Activated naive CD4-positive, alpha-beta T cell treated with anti-CD3 and anti-CD28 coated beads, Interleukin-2, amount 50 U/mL, for 16 hours (primary cell): ENCODE measurements at regions not wholly inside any gene's neighbourhood (a gene's known extent, or its start where the extent isn't known, plus 50 kb on each side); places are given as distances from the start of the nearest gene placed in this dataset.

ENCODE experiments used
- DNase-seq: peaks from one replicate; pipeline ENCODE4 v3.0.0-alpha.2; 2020

DNA sequence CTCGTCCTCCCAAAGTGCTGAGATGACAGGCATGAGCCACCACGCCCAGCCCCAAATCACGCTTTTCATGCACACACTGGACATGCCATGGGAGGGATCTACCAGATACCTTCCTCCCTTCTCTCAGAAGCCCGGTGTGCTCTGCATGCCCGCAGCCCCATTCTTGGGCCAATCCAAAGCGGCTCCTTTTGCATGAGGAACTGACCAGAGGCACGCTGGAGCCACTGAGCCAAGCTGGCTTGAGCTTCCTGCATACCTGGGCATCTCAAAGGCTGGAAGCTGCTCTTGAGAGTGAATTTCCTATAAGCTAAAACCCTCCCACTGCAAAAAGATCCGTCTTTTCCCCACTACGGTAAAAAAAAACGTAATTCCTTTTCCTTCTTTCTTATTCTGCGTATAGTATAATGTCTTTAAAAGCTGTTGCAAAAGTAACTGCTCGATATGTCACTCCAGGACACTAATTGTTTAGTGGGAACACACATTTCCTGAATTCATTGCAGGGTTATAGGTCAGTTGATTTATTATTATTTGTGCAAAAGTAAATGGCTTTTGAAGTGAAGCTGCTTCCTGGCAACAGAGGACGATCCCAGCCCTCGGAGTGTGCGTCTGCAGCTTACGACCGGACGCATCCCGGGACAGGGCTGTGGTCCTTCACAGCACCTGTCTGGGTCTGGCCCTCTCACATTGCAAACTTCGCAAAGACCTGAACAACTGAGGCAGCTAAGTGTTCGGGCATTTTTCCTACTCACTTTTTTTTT is 61.8 kb upstream of the ETS2 start:
- DNase-seq, result no peak

DNA sequence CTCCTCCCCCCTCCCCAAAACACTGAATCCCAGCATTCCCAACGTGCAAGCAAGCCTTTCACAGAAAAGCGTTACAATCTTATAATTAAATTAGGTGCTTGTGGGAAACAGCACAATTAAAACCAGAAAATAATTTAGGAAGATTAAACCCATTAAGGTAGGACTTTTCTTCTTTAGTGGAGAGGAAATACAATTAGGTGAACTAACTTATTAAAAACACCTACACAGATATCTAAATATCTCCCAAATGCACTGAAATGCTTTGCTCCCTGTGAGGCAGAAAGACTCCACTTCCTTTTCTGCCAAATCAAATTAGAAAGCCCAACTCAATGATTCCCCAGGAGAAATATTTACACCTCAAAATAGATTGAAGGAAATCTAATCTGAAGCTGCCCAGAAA is 60.9 kb upstream of the ETS2 start:
- no peak for DNase-seq

DNA sequence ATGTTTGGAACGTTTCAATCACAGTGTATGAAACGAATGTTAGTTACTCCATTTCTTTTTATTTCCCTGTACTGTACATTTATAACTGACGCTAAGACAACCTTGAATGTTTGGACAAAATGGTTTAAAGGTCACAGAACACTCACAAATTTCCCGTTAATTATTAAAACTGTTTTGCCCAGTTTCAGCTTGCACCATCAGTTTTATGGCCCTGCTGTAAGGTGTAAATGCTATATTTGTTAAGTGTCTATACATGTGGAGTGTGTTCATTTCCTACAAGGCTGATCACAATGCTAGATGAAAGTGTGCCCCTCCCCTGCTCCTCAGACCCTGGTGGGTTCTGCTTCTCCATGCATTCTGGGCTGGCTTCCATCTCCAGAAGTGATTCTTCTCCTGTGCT is 57.9 kb upstream of the ETS2 start:
- no peak for DNase-seq

DNA sequence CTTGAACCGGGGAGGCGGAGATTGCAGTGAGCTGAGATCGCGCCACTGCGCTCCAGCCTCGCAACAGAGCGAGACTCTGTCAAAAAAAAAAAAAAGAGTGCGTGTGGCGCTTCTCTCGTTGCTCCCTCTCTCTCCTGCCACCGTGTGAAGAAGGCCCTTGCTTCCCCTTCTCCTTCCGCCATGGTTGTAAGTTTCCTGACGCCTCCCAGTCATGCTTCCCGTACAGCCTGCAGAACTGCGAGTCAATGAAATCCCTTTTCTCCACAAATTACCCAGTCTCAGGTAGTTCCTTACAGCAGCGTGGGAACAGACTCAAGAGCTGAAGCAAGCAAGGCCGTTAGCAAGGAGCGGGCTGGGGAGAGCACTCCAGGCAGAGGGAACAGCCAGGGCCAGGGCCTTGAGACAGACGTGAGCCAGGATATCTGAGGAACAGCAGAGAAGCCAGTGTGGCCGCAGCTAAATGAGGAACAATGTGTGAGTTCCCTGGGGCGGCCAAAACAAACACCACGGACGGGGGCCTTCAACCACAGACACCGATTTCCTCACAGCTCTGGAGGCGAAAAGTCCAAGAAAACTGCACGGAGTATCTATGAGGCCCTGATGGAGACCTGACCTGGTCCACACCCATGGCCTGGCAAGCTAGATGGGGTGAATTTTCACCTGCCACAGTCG is 54.2 kb upstream of the ETS2 start:
- DNase-seq, result no peak

DNA sequence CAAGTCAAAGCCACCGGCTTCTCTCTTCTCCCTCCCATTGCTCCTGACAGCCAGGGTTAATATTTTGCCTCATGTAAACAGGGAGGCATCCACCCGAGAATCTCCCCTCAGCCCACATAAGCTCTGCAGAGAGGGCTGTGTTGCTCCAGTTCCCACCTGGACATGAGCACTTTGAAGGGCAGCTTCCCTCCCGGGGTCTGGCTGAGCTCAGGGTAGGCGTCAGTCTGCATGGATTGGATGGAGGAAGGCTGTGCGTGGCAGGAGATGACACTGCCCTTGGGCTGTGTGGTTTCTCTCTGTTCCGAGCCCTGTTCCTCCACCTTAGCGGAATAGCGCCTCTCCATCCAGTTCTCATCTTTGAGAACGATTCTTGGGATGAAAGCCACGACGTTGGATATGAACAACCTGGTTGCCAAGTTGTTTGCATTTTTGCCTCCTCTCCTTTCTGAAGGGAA is 53.7 kb upstream of the ETS2 start:
- DNase-seq, result no peak

DNA sequence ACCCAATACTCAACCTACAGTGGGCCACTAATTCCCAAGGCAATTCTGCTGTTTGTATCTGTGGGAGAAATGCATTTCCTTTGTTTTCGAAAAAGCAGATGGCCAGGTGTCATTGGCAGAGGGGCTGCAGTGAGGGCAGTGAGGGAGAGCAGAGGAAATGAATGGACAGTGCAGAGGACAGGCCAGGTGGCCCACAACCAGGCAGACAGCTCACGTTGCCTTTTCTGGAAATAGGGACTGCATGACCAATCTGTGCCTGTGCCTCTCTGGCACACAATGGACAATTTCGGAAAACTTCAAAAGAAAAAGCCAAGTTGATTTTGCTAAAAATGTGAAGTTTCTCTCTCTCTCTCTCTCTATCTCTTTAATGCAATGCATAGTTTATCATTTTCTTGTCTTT is 52.6 kb upstream of the ETS2 start:
- no peak for DNase-seq

DNA sequence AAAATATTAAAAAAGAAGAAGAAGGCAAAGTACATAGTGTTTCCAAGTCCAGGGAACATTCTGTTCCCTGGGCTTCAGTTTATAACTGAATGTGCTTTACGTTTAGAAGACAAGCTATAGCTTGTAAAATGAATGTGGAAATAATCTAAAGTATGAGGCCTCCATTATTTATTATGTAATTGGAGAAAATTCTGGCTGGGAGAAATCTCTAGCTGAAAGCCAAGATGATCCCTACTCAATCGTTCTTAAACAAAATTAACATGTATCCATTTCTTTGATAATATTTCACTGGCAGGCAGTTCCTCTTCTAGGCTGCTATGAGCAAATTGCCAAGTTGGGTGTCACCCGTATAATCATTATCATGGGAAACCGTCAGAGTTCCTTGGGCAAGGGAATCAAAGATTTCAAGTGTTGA is 52.2 kb upstream of the ETS2 start:
- no peak for DNase-seq
